ENCODE measurements at regions not wholly inside any gene's neighbourhood (a gene's known extent, or its start where the extent isn't known, plus 50 kb on each side); places are given as distances from the start of the nearest gene placed in this dataset.
"Not testable (repeated sequence)": the region's sequence is repeated elsewhere in the genome, so short reads cannot be mapped to it uniquely, and the experiment has no call there.

- DNase-seq (ENCODE audit: low spot score) (peak; percentile 25), ATAC-seq (no peak)
- intact Hi-C loops (cut with DNase I), result no loop called here
Measured at GRCh38 chr15:92817339-92817886, 82.7 kb upstream of the CHD2 start.

DNA sequence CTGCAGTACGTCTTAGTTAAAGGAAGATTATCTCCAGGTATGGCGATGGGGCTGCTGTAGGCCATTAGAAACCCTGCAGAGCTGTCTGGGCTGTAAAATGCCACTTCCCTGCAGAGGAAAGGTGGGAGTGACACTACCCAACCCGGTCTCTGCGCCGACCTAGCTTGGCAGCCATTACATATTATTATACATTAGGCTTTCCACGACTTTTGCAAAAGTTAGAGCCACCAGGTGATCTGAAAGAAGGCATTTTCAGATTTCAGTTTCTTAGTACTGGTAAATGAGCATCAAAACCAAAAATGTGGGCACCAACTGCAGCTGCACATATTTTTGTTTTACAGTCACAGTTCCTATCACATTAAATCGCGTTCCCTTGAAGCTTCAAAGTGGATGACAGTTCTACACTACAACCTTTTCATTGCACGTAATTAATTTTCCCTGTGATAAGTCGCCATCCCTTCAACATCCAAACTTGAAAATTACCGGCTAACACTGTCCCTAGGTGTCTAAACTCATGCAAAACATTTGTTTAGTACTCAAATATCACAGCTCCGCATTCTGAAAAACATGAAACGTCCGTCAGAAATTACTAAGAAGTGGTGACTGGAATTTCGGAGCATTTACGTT, 81.4 kb upstream of the CHD2 start:
- no peak for DNase-seq (ENCODE audit: low spot score)
- intact Hi-C loops (cut with DNase I), result no loop called here
- no peak for ATAC-seq

DNA sequence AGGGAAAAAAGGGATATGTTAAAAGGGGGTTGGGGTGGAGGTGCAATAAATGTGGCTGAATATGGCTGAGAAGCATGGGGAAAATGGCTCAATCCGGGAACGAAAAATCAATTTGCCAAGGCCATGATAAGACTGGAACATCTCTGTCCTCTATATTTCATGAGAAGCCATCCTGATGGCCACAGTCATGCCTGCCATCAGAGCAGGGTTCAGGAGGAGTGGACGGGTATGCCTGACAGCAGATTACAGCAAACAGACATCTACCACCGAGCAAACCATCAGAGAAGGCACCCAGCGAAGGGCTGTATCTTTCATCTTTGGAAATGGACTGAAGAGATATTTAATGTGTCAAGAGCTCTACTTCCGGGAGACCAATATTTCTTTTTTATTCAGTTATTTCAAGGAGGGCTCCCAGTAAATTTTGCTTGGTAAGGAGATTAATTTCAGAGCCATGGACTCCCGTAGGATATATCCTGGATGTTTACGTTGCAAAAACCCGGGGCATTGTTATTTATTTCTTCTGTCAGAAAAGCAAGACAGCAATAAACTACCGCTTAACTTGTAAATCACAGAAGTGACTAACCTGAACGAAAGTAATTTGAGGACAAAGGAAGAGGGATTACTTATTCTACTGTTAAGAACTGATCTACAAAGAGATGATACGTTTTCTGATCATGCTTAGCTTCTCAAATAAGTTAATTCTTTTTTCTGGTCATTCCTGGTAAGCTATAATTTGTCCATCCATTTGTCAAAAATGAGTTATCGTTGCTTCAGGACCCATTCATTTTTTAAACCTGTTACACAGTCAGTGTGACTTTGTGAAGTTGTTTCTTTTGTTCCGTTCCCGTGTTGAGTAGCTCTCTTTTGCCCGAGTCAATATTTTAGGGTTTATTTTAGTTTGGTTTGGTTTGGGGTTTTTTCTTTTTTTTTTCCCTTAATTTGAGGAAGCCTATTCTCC, 80.6 kb upstream of the CHD2 start:
- peak; percentile 21 for ATAC-seq
- DNase-seq (ENCODE audit: low spot score), result no peak
- intact Hi-C loops (cut with DNase I), result no loop called here

DNA sequence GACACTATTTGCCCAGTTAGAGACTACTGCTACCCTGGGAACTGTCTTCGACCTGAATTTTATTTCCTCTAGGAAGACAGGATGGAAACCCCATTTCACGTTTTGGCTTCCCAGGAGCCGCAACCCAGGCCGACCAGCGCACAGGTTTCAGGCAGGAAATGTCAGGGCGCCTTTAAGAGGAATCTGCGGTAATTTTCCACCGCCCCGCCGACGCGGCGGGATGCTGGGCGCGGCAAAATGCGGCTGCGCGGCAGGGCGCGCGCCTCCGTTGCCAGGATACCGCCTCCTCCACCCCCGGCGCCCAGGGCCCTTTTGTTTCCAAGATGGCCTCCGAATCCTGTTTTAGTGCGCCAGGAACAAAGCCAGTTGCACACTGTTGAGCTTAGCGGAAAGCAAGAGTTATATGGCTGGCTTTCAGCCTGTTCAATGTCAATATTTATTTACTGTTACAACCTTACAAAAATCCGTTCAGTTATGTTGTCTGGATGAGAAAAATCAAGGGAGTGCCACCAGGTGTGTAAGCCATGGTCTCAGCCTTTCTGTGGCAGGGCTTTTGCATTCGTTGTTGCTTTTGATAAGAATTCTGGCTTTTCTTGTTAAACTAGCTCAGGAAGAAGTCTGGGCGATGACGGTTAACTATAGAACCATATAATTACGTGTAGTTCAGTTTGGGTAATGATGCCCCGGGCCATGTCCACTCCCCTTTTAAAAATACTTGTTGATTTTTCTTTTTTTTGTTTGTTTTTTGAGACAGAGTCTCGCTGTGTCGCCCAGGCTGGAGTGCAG, 79.7 kb upstream of the CHD2 start:
- ATAC-seq, result peak; percentile 98
- intact Hi-C loops (cut with DNase I), result no loop called here
- peak; percentile 95 for DNase-seq (ENCODE audit: low spot score)

- DNase-seq (ENCODE audit: low spot score) (no peak), ATAC-seq (no peak)
- intact Hi-C loops (cut with DNase I), result no loop called here
Measured at GRCh38 chr15:92821491-92822116, 78.5 kb upstream of the CHD2 start.

GRCh38 chr15:92822216-92823144, 77.6 kb upstream of the CHD2 start:
- no peak for DNase-seq (ENCODE audit: low spot score)
- no peak for ATAC-seq
- intact Hi-C loops (cut with DNase I), result no loop called here

DNA sequence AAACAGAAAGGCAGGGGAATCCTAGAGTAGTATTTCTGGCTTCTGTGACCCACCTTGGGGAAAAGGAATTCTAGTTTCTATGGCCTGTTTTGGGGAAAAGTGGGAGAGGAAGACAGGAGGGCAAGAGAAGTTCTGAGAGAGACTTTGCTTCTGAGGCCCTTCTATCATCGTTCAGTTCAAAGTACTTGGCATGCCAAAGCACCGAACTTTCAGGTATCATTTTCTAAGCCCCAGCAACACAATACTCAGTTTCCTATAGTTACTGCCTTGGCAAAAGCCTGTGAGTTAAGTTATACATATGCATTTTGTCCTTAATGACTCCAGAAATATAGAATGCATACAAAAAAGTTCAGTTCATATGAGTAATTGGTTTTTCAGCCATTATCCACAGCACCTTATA, 74.1 kb upstream of the CHD2 start:
- DNase-seq (ENCODE audit: low spot score) (no peak), ATAC-seq (no peak)
- intact Hi-C loops (cut with DNase I), result no loop called here

GRCh38 chr15:92827991-92828390, 72.1 kb upstream of the CHD2 start:
- ATAC-seq; intact Hi-C loops (cut with DNase I); DNase-seq (ENCODE audit: low spot score): not testable (repeated sequence)

DNA sequence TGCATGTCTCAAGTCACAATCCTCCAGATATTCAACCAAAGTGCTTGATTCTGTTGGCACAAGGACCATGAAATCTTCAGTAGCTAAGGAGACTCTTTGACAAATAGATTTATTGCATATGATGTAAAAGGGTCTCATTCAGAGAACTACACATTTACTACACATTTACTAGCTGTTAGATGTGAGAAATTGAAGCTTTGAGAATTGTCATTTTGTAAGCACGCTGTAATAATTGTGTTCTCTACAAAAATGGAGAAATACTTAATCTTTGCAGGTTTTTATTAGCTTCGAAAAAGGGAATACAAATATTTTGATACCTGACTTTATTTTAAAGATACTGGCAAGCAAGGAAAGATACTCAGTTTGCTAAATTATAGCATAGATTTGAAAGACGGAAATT, 70.2 kb upstream of the CHD2 start:
- DNase-seq (ENCODE audit: low spot score) (no peak), ATAC-seq (no peak)
- intact Hi-C loops (cut with DNase I), result no loop called here

GRCh38 chr15:92831336-92831654, 68.8 kb upstream of the CHD2 start:
- no peak for DNase-seq (ENCODE audit: low spot score)
- ATAC-seq, result no peak
- intact Hi-C loops (cut with DNase I), result no loop called here

DNA sequence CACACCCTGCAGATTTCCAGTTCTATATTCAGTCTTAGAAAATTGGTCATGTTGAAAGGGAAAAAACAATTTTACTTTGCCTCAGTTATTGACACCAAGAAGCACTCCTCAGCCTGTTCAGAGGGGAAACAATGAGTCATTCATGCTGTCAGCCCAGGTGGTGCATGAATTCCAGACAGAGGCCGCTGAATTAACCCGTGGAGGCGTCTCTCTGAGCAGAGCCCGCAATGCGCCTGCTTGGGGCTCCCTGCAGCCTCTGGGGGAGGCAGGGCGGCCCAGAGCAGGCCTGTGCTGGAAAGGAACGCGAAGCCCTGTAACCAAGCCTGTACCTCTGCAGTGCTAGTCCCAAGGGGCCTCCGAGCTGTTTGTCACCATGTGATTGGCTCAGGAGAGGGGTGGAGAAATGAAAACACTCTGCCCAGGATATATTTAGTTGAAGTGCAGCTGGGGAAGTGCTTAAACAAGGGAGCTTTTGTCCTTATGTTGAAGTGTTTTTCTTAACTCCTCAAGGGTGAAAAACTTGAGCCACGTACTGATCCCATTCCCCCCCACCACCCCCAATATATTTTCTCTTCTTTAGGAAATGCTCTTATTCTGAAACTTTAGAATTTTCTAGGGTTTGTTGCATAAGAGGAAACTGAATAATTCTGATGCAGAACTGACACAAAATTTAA, 68.3 kb upstream of the CHD2 start:
- intact Hi-C loops (cut with DNase I), result no loop called here
- peak; percentile 96 for ATAC-seq
- DNase-seq (ENCODE audit: low spot score), result peak; percentile 91

- DNase-seq (ENCODE audit: low spot score) (no peak), ATAC-seq (peak; percentile 69)
- intact Hi-C loops (cut with DNase I), result no loop called here
Measured at GRCh38 chr15:92833106-92833433, 67.1 kb upstream of the CHD2 start.

- ATAC-seq (no peak), DNase-seq (ENCODE audit: low spot score) (no peak)
- intact Hi-C loops (cut with DNase I), result no loop called here
Measured at GRCh38 chr15:92833493-92834271, 66.4 kb upstream of the CHD2 start.

- DNase-seq (ENCODE audit: low spot score) (no peak), ATAC-seq (no peak)
- intact Hi-C loops (cut with DNase I), result no loop called here
Measured at GRCh38 chr15:92839696-92840095, 60.4 kb upstream of the CHD2 start.

- ATAC-seq, result no peak
- no peak for DNase-seq (ENCODE audit: low spot score)
- intact Hi-C loops (cut with DNase I), result no loop called here
Measured at GRCh38 chr15:92840149-92840548, 60.0 kb upstream of the CHD2 start.

GRCh38 chr15:92843326-92843725, 56.8 kb upstream of the CHD2 start:
- no peak for DNase-seq (ENCODE audit: low spot score)
- ATAC-seq, result no peak
- intact Hi-C loops (cut with DNase I), result no loop called here

DNA sequence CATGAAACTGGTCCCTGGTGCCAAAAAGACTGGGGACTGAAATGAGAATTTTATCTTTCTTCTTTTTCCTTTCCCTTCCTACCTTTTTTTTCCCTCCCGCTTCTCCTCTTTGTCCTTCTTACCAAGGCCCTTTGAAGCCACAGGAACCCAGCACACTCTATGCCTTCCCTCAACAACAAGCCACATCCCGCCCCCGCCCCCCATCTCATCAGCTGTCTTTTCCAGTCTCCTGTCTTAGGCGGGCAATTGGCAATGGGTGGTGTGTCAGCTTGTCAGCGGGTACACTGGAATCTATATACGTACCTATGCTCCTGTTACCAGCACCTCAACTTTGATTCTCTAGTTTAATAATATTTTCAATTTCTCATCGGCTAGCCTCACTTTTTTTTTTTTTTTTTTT, 56.3 kb upstream of the CHD2 start:
- no peak for DNase-seq (ENCODE audit: low spot score)
- no peak for ATAC-seq
- intact Hi-C loops (cut with DNase I), result no loop called here
